ENCODE measurements at regions not wholly inside any gene's neighbourhood (a gene's known extent, or its start where the extent isn't known, plus 50 kb on each side); places are given as distances from the start of the nearest gene placed in this dataset.

DNA sequence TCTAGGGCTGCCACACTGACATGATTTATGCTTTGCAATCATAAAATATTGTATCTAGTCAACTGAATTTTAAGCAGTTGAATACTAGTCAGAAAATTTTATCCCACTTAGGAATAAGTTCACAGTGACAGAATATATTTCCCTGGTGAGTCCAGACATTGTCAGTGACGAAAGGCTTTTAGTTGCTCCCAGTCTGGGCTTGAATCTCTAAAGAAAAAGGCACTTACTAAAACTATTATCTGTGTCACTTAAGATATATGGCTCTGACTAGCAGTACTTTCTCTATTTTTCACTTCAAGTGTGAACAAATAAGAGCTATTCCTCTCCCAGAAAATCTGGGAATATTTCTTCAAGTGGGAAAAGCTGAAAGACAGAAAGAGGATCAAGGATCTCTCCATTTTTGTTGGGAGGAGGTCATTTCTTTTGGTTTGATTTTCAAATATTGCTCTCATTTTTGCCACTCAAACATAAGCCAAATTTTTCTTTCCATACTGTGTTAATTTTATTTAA is 1262.3 kb upstream of the USP15 start:
- Histone ChIP-seq H3K4me1 (ENCODE audit: control insufficient read depth in 1 of 2, insufficient read depth in 2 of 2, low read length in 2 of 2) (no peaks in the 10 kb centered on the region), H3K27me3 (ENCODE audit: control insufficient read depth in 2 of 2, insufficient read depth in 2 of 2, low read length in 2 of 2) (no peaks in the 10 kb centered on the region), H3K9me3 (replicated peaks in 1 of 2; ENCODE audit: control insufficient read depth in 1 of 2, insufficient read depth in 1 of 2, low read length in 2 of 2) (peaks cover 3 to 5% of the 10 kb centered on the region in 2 donors), H3K9ac (ENCODE audit: insufficient read depth, low read length, poor library complexity, severe bottlenecking) (no peak overlapping the region), H4K20me1 (ENCODE audit: insufficient read depth, low read length) (no peaks in the 10 kb centered on the region), H3K36me3 (replicated peaks in 1 of 2; ENCODE audit: control insufficient read depth in 1 of 2, insufficient read depth in 2 of 2, low read length in 2 of 2) (no peaks in the 10 kb centered on the region), H2AFZ (ENCODE audit: insufficient read depth, low read depth, low read length, poor library complexity, severe bottlenecking) (no peak overlapping the region), H3K4me2 (replicated peaks; ENCODE audit: extremely low read depth, low read length, poor library complexity, severe bottlenecking) (no peak overlapping the region), H3K27ac (ENCODE audit: low read depth in 1 of 2, low read length in 2 of 2) (no peak overlapping the region), H3K4me3 (replicated peaks in 1 of 3; ENCODE audit: low read depth in 2 of 3, low read length in 3 of 3) (no peak overlapping the region), H3K79me2 (ENCODE audit: insufficient read depth, low read length) (no peaks in the 10 kb centered on the region)
- Mint-ChIP-seq H3K9me3 (peaks cover 3 to 13% (median 8%) of the 10 kb centered on the region in 7 donors), H3K4me3 (no peak overlapping the region), H3K27ac (no peak overlapping the region), H3K36me3 (no peaks in the 10 kb centered on the region), H3K27me3 (ENCODE audit: low read depth in 3 of 3) (no peaks in the 10 kb centered on the region), H3K4me1 (no peaks in the 10 kb centered on the region)
- TF ChIP-seq, protein P1, sequence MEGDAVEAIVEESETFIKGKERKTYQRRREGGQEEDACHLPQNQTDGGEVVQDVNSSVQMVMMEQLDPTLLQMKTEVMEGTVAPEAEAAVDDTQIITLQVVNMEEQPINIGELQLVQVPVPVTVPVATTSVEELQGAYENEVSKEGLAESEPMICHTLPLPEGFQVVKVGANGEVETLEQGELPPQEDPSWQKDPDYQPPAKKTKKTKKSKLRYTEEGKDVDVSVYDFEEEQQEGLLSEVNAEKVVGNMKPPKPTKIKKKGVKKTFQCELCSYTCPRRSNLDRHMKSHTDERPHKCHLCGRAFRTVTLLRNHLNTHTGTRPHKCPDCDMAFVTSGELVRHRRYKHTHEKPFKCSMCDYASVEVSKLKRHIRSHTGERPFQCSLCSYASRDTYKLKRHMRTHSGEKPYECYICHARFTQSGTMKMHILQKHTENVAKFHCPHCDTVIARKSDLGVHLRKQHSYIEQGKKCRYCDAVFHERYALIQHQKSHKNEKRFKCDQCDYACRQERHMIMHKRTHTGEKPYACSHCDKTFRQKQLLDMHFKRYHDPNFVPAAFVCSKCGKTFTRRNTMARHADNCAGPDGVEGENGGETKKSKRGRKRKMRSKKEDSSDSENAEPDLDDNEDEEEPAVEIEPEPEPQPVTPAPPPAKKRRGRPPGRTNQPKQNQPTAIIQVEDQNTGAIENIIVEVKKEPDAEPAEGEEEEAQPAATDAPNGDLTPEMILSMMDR (IDR thresholded peaks at IDR 0.05), result no peak
- no peak for DNase-seq
- WGBS (ENCODE audit: insufficient coverage), result no CpG with 5 or more reads among the region's 1 CpG
- intact Hi-C loops (cut with micrococcal nuclease), result no loop called here

DNA sequence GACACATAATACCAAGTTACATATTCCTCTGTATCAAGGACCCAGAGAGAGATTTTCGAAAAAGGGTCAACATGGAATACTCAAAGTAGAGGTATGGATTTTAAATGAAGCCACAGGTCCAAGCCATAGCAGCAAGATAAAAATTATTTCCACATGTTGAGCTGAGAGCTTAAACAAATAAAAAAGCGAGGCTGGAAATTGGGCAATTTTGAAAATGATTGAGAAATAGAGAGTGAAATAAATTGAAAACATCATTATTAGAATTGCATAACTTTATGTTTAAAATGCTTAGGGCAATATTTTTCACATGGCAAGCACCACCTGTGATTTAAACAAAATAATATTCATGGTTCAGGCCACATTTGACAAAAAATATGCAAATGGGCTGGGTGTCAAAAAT is 1251.0 kb upstream of the USP15 start:
- peaks cover 0 to 8% (median 2%) of the 10 kb centered on the region in 7 donors for H3K9me3 Mint-ChIP-seq
- Histone ChIP-seq H3K4me1 (ENCODE audit: control insufficient read depth in 1 of 2, insufficient read depth in 2 of 2, low read length in 2 of 2) (no peaks in the 10 kb centered on the region), H3K27me3 (ENCODE audit: control insufficient read depth in 2 of 2, insufficient read depth in 2 of 2, low read length in 2 of 2) (no peaks in the 10 kb centered on the region), H3K9ac (ENCODE audit: insufficient read depth, low read length, poor library complexity, severe bottlenecking) (no peak overlapping the region), H2AFZ (ENCODE audit: insufficient read depth, low read depth, low read length, poor library complexity, severe bottlenecking) (no peak overlapping the region), H3K79me2 (ENCODE audit: insufficient read depth, low read length) (no peaks in the 10 kb centered on the region), H3K4me2 (replicated peaks; ENCODE audit: extremely low read depth, low read length, poor library complexity, severe bottlenecking) (no peak overlapping the region), H3K27ac (ENCODE audit: low read depth in 1 of 2, low read length in 2 of 2) (no peak overlapping the region), H3K36me3 (replicated peaks in 1 of 2; ENCODE audit: control insufficient read depth in 1 of 2, insufficient read depth in 2 of 2, low read length in 2 of 2) (no peaks in the 10 kb centered on the region), H3K4me3 (replicated peaks in 1 of 3; ENCODE audit: low read depth in 2 of 3, low read length in 3 of 3) (no peak overlapping the region), H3K9me3 (replicated peaks in 1 of 2; ENCODE audit: control insufficient read depth in 1 of 2, insufficient read depth in 1 of 2, low read length in 2 of 2) (peaks cover 0 to 6% of the 10 kb centered on the region in 2 donors), H4K20me1 (ENCODE audit: insufficient read depth, low read length) (no peaks in the 10 kb centered on the region)
- TF ChIP-seq, protein P1 (IDR thresholded peaks at IDR 0.05), result no peak
- no peaks in the 10 kb centered on the region for H3K36me3 Mint-ChIP-seq
- peaks cover 0 to 2% (median 0%) of the 10 kb centered on the region in 3 donors for H3K27me3 Mint-ChIP-seq (ENCODE audit: low read depth in 3 of 3)
- WGBS (ENCODE audit: insufficient coverage), result no CpG with 5 or more reads among the region's 2 CpGs
- H3K4me1 Mint-ChIP-seq, result no peaks in the 10 kb centered on the region
- intact Hi-C loops (cut with micrococcal nuclease), result no loop called here
- no peak for DNase-seq
- H3K4me3 Mint-ChIP-seq, result no peak overlapping the region
- no peak overlapping the region for H3K27ac Mint-ChIP-seq

Data from CD14-positive monocyte (primary cell).